B cell (primary cell): ENCODE measurements at regions not wholly inside any gene's neighbourhood (a gene's known extent, or its start where the extent isn't known, plus 50 kb on each side); places are given as distances from the start of the nearest gene placed in this dataset.

Experiments
- ATAC-seq: fragments of 200-7000 bp; cut with Tn5 transposase; one replicate; pipeline ENCODE4 v1.10.0; 2021; ENCODE audit warnings: low read depth, mild to moderate bottlenecking, moderate number of reproducible peaks, moderate library complexity
- CTCF ChIA-PET: fragments of 350-600 bp; sonication (Branson Sonifier 250); formaldehyde crosslinking; loops from one replicate; lab custom pipeline; 2021; ENCODE audit warnings: antibody characterized with exemption, inconsistent platforms; lab: Charles Lee
- POLR2A ChIA-PET: fragments of 350-600 bp; sonication (Branson Sonifier 250); formaldehyde crosslinking; loops from one replicate; lab custom pipeline; 2021; ENCODE audit warnings: antibody characterized with exemption; lab: Charles Lee
- DNase-seq: peaks from one replicate; pipeline ENCODE4 v3.0.0; 2013
- H2AFZ ChIP-seq: 2 replicates; pipeline ENCODE4 v1.6.1; 2012; ENCODE audit warnings: mild to moderate bottlenecking, low read depth, low read length; ENCODE audit not compliant: insufficient read depth, poor library complexity, severe bottlenecking
- H3K27ac ChIP-seq, 2 donors: 1 replicate in 1 of 2; 2 replicates in 1 of 2; pipeline ENCODE4 v1.5.1; 2012 to 2013; ENCODE audit warnings: low read length in 2 of 2, mild to moderate bottlenecking in 2 of 2, moderate library complexity in 1 of 2
- H3K27me3 ChIP-seq, 4 experiments: fragments of 200-600 bp in 1 of 4; sonication (generic) in 1 of 4; replicated peaks in 1 of 4; 1 replicate in 2 of 4; 2 replicates in 2 of 4; pipeline versions ENCODE4 v1.6.1 to v1.7.0; 2013 to 2016; ENCODE audit warnings: low read length in 3 of 4, mild to moderate bottlenecking in 2 of 4, mixed read lengths in 1 of 4, moderate library complexity in 1 of 4; ENCODE audit not compliant: insufficient read depth in 4 of 4, control insufficient read depth in 3 of 4; ENCODE audit errors: control extremely low read depth in 1 of 4
- H3K36me3 ChIP-seq, 2 experiments: replicated peaks in 1 of 2; 1 replicate in 1 of 2; 2 replicates in 1 of 2; pipeline versions ENCODE4 v1.6.1 to v1.7.1; 2013; ENCODE audit warnings: low read length in 1 of 2; ENCODE audit not compliant: insufficient read depth in 2 of 2, control insufficient read depth in 1 of 2; ENCODE audit errors: control extremely low read depth in 1 of 2, extremely low read depth in 1 of 2
- H3K4me1 ChIP-seq, 2 donors: fragments of 200-600 bp in 1 of 2; sonication (generic) in 1 of 2; 1 replicate in 1 of 2; 2 replicates in 1 of 2; pipeline versions ENCODE4 v1.5.1 to v1.6.1; 2013 to 2017; ENCODE audit warnings: low read length in 2 of 2; ENCODE audit not compliant: control insufficient read depth in 2 of 2, insufficient read depth in 2 of 2
- H3K4me2 ChIP-seq: replicated peaks from 2 replicates; pipeline ENCODE3; 2012; ENCODE audit warnings: mild to moderate bottlenecking, low read depth, low read length; ENCODE audit not compliant: poor library complexity, severe bottlenecking
- H3K4me3 ChIP-seq, 5 experiments: fragments of 200-600 bp in 1 of 5; sonication (generic) in 1 of 5; 1 replicate in 3 of 5; 2 replicates in 2 of 5; pipeline versions ENCODE4 v1.5.1 to v1.7.0; 2011 to 2016; ENCODE audit warnings: low read length in 4 of 5, mild to moderate bottlenecking in 4 of 5, low read depth in 2 of 5, control low read depth in 1 of 5, moderate library complexity in 1 of 5; ENCODE audit not compliant: insufficient read depth in 1 of 5; ENCODE audit errors: control extremely low read depth in 1 of 5, extremely low read depth in 1 of 5
- H3K79me2 ChIP-seq: fragments of 200-600 bp; sonication (generic); one replicate; pipeline ENCODE4 v1.6.0; 2016; ENCODE audit warnings: low read length; ENCODE audit not compliant: control insufficient read depth, insufficient read depth
- H3K9ac ChIP-seq: fragments of 200-600 bp; sonication (generic); 2 replicates; pipeline ENCODE4 v1.6.1; 2017; ENCODE audit warnings: mild to moderate bottlenecking, low read length, moderate library complexity
- H3K9me3 ChIP-seq, 3 donors: one replicate each; pipeline versions ENCODE4 v1.6.1 to v1.7.1; 2013; ENCODE audit warnings: low read length in 2 of 3; ENCODE audit not compliant: control insufficient read depth in 2 of 3, insufficient read depth in 1 of 3; ENCODE audit errors: control extremely low read depth in 1 of 3
- H4K20me1 ChIP-seq: 2 replicates; pipeline ENCODE4 v1.6.0; 2012; ENCODE audit warnings: mild to moderate bottlenecking, low read length; ENCODE audit not compliant: insufficient read depth, control insufficient read depth, poor library complexity, severe bottlenecking
- H3K27ac Mint-ChIP-seq: one replicate; pipeline ENCODE4 v1.8.0; 2021; ENCODE audit warnings: mixed read lengths
- H3K27me3 Mint-ChIP-seq: one replicate; pipeline ENCODE4 v1.8.0; 2021; ENCODE audit warnings: mixed read lengths
- H3K4me1 Mint-ChIP-seq: one replicate; pipeline ENCODE4 v1.8.0; 2021; ENCODE audit warnings: mixed read lengths
- H3K4me3 Mint-ChIP-seq: one replicate; pipeline ENCODE4 v1.8.0; 2021; ENCODE audit warnings: mixed read lengths
- H3K9me3 Mint-ChIP-seq: one replicate; pipeline ENCODE4 v1.8.0; 2022; ENCODE audit warnings: mixed read lengths; ENCODE audit not compliant: insufficient read depth
- EZH2 ChIP-seq: IDR thresholded peaks from 2 replicates; pipeline ENCODE4 v1.6.1; 2012; ENCODE audit warnings: borderline replicate concordance, low read depth, mild to moderate bottlenecking, moderate library complexity, low read length; ENCODE audit not compliant: insufficient read depth, poor library complexity, severe bottlenecking
- WGBS: methylation state at CpG from one replicate; pipeline ENCODE4 v1.1.5; 2013; ENCODE audit warnings: missing lambda C conversion rate; ENCODE audit not compliant: insufficient coverage; 5-methylcytosine and 5-hydroxymethylcytosine counted together
- intact Hi-C: fragments of 100-400 bp; cut with micrococcal nuclease; formaldehyde crosslinking; loops from one replicate; pipeline ENCODE4 v1.10.0; 2022
- TF ChIP-seq, protein P1 (sequence below): fragments of 200-600 bp; IDR thresholded peaks from one replicate; pipeline ENCODE4 v1.8.0; 2022; ENCODE audit warnings: antibody characterized with exemption, mild to moderate bottlenecking

DNA sequence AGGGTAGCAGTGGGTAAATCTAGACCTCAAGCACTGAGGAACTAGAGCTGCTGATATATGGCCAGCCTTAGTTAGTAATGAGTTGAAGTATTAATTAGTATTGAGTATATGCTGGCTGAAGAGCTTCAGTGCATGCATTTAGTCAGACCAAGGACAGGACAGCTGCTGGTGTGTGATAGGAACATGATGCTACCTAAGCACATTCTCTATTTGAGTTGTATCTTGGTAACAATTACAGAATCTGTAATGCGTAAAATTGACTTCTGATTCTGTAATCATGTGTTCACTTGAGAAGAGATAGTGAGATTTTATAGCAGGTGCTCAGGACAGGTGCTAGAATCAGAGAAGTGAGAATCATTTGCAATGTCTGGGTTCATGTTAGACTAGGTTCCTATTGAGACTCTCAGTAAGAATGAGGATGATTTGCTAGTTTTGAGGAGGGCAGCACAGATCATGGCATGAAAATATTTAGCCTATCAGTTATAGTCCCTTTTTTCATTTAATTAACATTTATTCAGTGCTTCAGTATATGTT lies 369.4 kb upstream of the HS3ST5 start:
- TF ChIP-seq, protein P1, sequence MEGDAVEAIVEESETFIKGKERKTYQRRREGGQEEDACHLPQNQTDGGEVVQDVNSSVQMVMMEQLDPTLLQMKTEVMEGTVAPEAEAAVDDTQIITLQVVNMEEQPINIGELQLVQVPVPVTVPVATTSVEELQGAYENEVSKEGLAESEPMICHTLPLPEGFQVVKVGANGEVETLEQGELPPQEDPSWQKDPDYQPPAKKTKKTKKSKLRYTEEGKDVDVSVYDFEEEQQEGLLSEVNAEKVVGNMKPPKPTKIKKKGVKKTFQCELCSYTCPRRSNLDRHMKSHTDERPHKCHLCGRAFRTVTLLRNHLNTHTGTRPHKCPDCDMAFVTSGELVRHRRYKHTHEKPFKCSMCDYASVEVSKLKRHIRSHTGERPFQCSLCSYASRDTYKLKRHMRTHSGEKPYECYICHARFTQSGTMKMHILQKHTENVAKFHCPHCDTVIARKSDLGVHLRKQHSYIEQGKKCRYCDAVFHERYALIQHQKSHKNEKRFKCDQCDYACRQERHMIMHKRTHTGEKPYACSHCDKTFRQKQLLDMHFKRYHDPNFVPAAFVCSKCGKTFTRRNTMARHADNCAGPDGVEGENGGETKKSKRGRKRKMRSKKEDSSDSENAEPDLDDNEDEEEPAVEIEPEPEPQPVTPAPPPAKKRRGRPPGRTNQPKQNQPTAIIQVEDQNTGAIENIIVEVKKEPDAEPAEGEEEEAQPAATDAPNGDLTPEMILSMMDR, result no peak
- TF ChIP-seq EZH2, result no peak
- no peaks in the 10 kb centered on the region for H3K27me3 Mint-ChIP-seq

DNA sequence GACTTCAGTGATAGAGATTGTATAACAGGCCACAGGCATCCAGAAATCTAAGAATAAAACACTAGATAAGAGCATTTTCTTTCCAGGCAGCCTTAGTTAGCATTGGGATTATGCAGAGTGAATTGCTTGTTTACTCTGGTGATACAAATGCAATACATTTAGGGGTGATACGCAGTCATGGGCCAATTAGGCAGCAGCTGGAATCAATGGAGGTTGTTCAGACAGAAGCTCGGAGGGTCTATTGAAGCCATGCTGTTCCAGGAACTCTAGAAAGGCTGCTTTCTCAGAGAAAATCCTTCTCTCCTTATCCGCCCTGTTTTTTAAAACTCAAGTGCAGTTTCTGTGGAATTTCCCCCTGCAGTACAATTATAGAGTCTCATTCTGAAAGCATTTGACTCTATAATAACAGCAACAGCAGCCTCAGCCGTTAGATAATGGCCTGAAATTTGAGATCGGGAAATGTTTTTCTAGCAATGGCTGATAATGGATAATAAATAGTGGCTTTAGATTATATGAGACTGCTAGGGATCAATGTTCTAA lies 364.3 kb upstream of the HS3ST5 start:
- Histone ChIP-seq H3K36me3 (no peaks in the 10 kb centered on the region), H4K20me1 (no peaks in the 10 kb centered on the region), H3K9me3 (no peaks in the 10 kb centered on the region), H3K4me1 (no peaks in the 10 kb centered on the region), H3K27me3 (no peaks in the 10 kb centered on the region), H3K9ac (no peak overlapping the region), H3K4me2 (no peak overlapping the region), H3K79me2 (no peaks in the 10 kb centered on the region), H3K4me3 (no peak overlapping the region), H2AFZ (no peak overlapping the region), H3K27ac (no peak overlapping the region)
- Mint-ChIP-seq H3K9me3 (no peaks in the 10 kb centered on the region), H3K4me1 (no peaks in the 10 kb centered on the region), H3K27me3 (no peaks in the 10 kb centered on the region), H3K27ac (no peak overlapping the region), H3K4me3 (no peak overlapping the region)
- POLR2A ChIA-PET, result no interaction called here
- no peak for TF ChIP-seq EZH2
- TF ChIP-seq, protein P1, result no peak
- intact Hi-C loops, result no loop called here
- ATAC-seq, result no peak
- CTCF ChIA-PET, result no interaction called here
- no peak for DNase-seq
- WGBS, result 40% methylated on average over 1 of the region's 5 CpGs

More for the DNA sequence above, 369.4 kb upstream of the HS3ST5 start:
- DNase-seq (no peak), ATAC-seq (no peak)
- no peaks in the 10 kb centered on the region for H4K20me1 ChIP-seq
- no peaks in the 10 kb centered on the region for H3K9me3 ChIP-seq
- no peaks in the 10 kb centered on the region for H3K4me1 ChIP-seq
- H3K27me3 ChIP-seq, result no peaks in the 10 kb centered on the region
- no peak overlapping the region for H3K4me2 ChIP-seq
- no peak overlapping the region for H2AFZ ChIP-seq
- H3K27ac ChIP-seq, result no peak overlapping the region
- CTCF ChIA-PET, result no interaction called here
- H3K9ac ChIP-seq, result no peak overlapping the region
- H3K4me3 ChIP-seq, result no peak overlapping the region
- peaks cover 2% of the 10 kb centered on the region for H3K4me1 Mint-ChIP-seq
- no peaks in the 10 kb centered on the region for H3K36me3 ChIP-seq
- WGBS, result 100% methylated on average over 1 of the region's 1 CpG
- H3K79me2 ChIP-seq, result no peaks in the 10 kb centered on the region
- POLR2A ChIA-PET, result no interaction called here
- H3K27ac Mint-ChIP-seq, result no peak overlapping the region
- intact Hi-C loops, result no loop called here
- H3K4me3 Mint-ChIP-seq, result no peak overlapping the region
- no peaks in the 10 kb centered on the region for H3K9me3 Mint-ChIP-seq
